HG03097 (cell line): ENCODE measurements at regions not wholly inside any gene's neighbourhood (a gene's known extent, or its start where the extent isn't known, plus 50 kb on each side); places are given as distances from the start of the nearest gene placed in this dataset.

Source experiments
- ATAC-seq: cut with Tn5 transposase; IDR thresholded peaks from one replicate; pipeline ENCODE4 v1.9.1; 2021; ENCODE audit not compliant: unreplicated experiment, low FRiP score

GRCh38 chr1:199704231-199704630 is 323.3 kb upstream of the NR5A2 start:
- ATAC-seq, result no peak

GRCh38 chr1:199705825-199706224 is 321.7 kb upstream of the NR5A2 start:
- ATAC-seq, result no peak

GRCh38 chr1:199706826-199707606 is 320.5 kb upstream of the NR5A2 start:
- no peak for ATAC-seq

- no peak for ATAC-seq
Observed at GRCh38 chr1:199710974-199711373, 316.5 kb upstream of the NR5A2 start.

- no peak for ATAC-seq
Observed at GRCh38 chr1:199716729-199717128, 310.8 kb upstream of the NR5A2 start.

GRCh38 chr1:199719156-199719842 is 308.2 kb upstream of the NR5A2 start:
- ATAC-seq, result no peak

GRCh38 chr1:199720496-199720895 is 307.0 kb upstream of the NR5A2 start:
- ATAC-seq, result no peak

GRCh38 chr1:199721001-199721400 is 306.5 kb upstream of the NR5A2 start:
- ATAC-seq, result no peak

GRCh38 chr1:199723250-199723956 is 304.1 kb upstream of the NR5A2 start:
- no peak for ATAC-seq

- ATAC-seq, result no peak
Observed at GRCh38 chr1:199724049-199724448, 303.5 kb upstream of the NR5A2 start.

GRCh38 chr1:199725002-199725565 is 302.4 kb upstream of the NR5A2 start:
- no peak for ATAC-seq

- ATAC-seq, result no peak
Observed at GRCh38 chr1:199727682-199728081, 299.8 kb upstream of the NR5A2 start.

GRCh38 chr1:199728345-199728744 is 299.2 kb upstream of the NR5A2 start:
- no peak for ATAC-seq

GRCh38 chr1:199733125-199733524 is 294.4 kb upstream of the NR5A2 start:
- no peak for ATAC-seq

GRCh38 chr1:199734186-199734585 is 293.3 kb upstream of the NR5A2 start:
- ATAC-seq, result no peak

GRCh38 chr1:199735660-199736059 is 291.9 kb upstream of the NR5A2 start:
- ATAC-seq, result no peak

- no peak for ATAC-seq
Observed at GRCh38 chr1:199736646-199737045, 290.9 kb upstream of the NR5A2 start.

GRCh38 chr1:199741586-199741985 is 285.9 kb upstream of the NR5A2 start:
- ATAC-seq, result no peak

- ATAC-seq, result no peak
Observed at GRCh38 chr1:199742547-199742946, 285.0 kb upstream of the NR5A2 start.

GRCh38 chr1:199743227-199743626 is 284.3 kb upstream of the NR5A2 start:
- no peak for ATAC-seq
